KG1 (cell line): ENCODE measurements at regions not wholly inside any gene's neighbourhood (a gene's known extent, or its start where the extent isn't known, plus 50 kb on each side); places are given as distances from the start of the nearest gene placed in this dataset.

Experiments used
- DNase-seq: peaks from one replicate; lab custom pipeline; 2025; lab: John Stamatoyannopoulos, UW

- DNase-seq, result no peak
Measured at GRCh38 chr2:208545403-208546042, 138.9 kb downstream of the PTH2R start.

GRCh38 chr2:208546107-208546506, 139.5 kb downstream of the PTH2R start:
- DNase-seq, result no peak

GRCh38 chr2:208546860-208547650, 140.5 kb downstream of the PTH2R start:
- no peak for DNase-seq

GRCh38 chr2:208548700-208549099, 142.1 kb downstream of the PTH2R start:
- no peak for DNase-seq

GRCh38 chr2:208549546-208550158, 143.1 kb downstream of the PTH2R start:
- DNase-seq, result no peak

GRCh38 chr2:208552943-208553342, 146.4 kb downstream of the PTH2R start:
- DNase-seq, result no peak

- no peak for DNase-seq
Measured at GRCh38 chr2:208556983-208557484, 150.4 kb downstream of the PTH2R start.

- DNase-seq, result no peak
Measured at GRCh38 chr2:208565690-208566416, 159.3 kb downstream of the PTH2R start.

DNA sequence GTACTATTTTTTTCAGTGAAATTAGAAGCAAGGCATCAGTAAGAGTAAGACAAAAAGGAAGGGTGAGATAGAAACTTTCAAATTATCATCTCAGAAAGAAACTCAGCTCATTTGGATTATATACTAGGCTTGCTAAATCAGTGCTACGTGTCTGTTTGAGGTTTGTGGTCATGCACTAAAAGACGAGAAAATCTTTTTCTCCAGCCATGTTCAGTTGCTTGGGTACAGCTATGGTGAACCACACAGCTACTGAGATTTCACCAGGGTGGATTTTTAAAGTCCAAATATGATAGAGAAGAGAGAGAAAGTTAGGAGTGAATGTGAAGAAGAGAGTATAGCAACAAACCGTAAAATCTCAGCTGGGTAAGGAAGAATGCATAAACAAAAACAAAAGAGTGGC, 161.6 kb downstream of the PTH2R start:
- DNase-seq, result no peak

DNA sequence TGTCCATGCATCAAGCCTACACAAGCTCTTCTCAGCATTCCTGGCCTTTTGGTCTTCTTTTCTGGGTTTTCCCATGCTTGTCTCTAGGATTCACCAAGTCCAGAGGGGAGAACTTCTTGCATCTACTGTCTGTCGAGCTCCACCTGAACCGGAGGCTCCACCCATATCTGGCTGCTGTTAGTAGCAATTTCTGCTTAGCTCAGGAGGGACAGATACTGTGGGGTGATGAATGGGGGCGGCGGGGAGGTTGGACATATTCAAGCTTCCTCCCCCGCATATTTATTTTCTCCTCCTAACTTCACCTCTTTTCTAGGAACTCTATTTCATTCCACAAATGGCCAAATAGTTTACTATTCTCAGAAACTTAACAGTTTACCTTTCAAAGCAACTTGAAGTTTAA, 163.5 kb downstream of the PTH2R start:
- DNase-seq, result no peak

DNA sequence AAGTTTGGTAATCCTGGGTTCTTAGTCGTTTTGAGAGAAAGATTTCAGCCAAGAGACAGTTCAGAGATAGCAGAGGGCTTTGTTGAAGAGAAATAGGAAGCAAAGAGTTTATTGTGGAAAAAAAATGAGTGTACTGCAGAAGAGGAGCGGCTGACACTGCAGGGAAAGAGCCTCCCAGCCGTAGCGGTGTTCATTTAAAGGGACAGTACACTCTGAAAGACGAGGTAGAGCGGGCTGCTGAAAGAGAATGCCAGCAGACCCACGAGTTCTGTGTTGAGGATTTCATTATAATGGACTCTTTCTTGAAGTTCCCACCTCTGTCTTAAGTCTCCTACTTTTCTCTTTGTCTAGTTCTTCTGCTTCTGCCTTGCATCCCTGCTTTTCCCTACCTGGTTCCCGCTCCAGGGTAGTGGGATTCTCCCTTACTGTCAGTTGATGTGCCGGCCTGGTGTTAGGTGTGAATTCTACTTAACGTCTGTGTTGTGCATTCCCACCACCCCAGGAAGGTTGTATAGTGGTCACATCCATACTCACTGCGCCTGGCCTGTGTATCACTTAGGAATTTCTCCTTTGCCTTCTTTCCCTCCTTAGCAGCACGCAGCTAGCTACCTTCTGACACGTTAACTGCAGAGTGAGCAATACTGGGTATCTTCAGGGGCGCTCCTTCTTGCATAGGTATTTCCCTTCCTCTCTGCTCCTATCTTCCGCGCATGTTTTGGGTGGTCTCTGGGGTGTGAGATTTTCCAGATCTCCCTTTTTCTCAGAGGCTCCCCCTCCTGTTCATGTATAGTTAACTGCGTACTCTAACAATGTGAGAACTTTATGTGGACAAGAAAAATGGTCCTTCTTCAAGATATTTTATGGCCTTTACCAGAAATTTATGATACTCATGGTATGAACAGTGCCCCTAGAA, 164.5 kb downstream of the PTH2R start:
- no peak for DNase-seq

GRCh38 chr2:208571764-208572131, 165.2 kb downstream of the PTH2R start:
- DNase-seq, result no peak

DNA sequence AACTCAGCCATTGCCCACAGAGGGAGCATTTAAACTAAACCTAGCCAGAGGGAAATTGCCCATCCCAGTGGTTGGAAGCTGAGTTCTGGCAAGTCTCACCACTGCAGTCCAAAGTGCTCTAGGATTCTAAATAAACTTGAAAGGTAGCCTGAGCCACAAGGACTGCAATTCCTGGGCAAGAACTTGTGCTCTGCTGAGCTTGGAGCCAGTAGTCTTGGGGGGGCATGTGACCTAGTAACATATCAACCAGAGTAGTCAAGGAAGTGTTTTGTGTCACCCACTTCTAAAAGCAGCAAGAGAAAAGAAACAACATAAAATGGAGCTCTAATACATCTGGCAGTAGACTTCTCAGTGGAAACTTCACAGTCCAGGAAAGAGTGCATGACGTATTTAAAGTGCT, 167.0 kb downstream of the PTH2R start:
- no peak for DNase-seq

GRCh38 chr2:208579678-208580077, 173.1 kb downstream of the PTH2R start:
- no peak for DNase-seq

DNA sequence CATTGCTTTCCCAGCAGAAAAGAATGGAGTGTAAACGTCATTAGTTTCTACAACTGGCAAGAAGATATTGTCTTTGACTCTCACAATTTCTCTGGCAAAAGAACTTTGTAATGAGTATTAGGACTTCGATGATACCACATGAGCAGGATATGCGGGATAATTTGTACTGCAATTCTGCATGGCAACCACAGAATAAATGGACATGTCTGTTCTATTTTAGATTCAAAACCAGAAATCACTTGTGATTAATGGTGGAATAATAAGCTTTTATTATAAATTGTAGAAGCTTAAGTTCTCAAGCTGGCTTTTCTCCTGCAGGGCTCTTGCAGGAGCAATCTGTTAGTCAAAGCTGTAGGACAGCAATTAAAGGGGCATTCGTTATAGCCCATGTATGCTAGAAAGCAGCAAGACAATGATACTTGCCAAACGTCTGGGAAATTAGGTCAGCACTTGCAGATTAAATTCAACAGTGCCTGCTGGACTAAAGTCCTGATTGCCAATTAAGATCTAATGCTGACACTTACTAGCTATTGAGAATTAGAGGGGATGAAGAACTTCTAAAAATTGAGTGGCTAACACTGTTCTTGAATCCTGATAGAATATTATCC, 177.9 kb downstream of the PTH2R start:
- no peak for DNase-seq

GRCh38 chr2:208586516-208586915, 179.9 kb downstream of the PTH2R start:
- DNase-seq, result no peak

- no peak for DNase-seq
Measured at GRCh38 chr2:208594642-208595385, 188.2 kb downstream of the PTH2R start.

DNA sequence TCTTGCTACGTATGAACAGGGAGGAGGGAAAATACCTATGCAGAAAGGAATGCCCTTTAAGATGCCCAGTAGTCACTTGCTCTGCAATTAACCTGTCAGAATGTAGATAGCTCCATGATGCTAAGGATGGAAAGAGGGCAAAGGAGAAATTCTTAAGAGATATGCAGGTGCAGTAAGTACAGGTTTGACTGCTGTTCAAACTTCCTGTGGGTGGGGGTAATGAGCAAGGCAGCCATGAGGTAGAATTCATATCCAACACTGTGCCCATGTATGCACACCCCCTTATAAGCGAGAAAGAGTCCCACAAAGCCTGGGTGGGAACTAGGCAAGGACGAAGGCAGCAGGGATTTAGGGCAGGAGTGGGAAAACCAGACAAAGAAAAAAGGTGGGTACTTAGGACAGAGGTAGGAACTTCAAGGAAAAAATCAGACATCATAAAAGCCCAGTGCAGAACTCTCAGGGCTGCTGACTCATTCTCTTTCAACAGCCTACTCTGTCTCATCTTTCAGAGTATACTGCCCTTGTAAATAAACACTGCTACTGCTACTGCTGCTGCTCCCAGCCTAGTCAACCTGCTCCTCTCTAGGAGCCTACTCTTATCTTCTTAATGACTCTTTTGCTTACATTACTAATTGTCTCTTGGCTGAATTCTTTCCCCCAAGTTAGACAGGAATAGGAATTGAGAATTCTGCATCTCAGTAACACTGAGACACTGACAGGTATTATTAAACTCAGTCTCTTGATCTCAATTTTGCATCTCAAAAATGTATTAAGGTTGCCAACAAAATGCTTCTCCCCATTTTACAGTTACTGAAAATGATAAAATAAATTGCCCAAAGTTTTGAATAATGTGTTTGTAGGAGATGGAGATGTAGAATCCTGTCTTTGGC, 189.0 kb downstream of the PTH2R start:
- no peak for DNase-seq

DNA sequence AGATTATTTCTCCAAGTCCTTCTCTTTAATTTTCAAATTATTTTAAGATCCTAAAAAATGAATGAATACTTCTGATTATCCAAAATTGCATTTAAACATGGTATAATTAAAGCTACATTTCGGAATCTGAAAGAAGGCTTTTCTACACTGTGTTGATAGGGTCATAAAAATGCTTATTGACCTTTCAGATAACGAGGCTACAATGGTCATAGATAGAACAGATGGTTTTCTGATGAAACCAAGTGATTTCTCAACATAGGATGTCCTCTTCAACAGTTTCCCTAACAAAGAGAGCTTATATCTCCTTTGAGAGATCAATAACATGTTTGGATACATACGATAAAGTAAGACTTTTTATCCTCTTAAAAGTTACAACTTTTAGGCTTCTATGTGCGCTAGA, 201.1 kb downstream of the PTH2R start:
- no peak for DNase-seq
